GM19023 (cell line): ENCODE measurements at regions not wholly inside any gene's neighbourhood (a gene's known extent, or its start where the extent isn't known, plus 50 kb on each side); places are given as distances from the start of the nearest gene placed in this dataset.
A peak's percentile ranks its signal among the peaks of the same experiment; 100 is the strongest.
"Not testable (repeated sequence)": the region's sequence is repeated elsewhere in the genome, so short reads cannot be mapped to it uniquely, and the experiment has no call there.

Experiments
- ATAC-seq: cut with Tn5 transposase; IDR thresholded peaks from one replicate; pipeline ENCODE4 v1.9.1; 2021; ENCODE audit warnings: mild to moderate bottlenecking, moderate library complexity; ENCODE audit not compliant: unreplicated experiment

DNA sequence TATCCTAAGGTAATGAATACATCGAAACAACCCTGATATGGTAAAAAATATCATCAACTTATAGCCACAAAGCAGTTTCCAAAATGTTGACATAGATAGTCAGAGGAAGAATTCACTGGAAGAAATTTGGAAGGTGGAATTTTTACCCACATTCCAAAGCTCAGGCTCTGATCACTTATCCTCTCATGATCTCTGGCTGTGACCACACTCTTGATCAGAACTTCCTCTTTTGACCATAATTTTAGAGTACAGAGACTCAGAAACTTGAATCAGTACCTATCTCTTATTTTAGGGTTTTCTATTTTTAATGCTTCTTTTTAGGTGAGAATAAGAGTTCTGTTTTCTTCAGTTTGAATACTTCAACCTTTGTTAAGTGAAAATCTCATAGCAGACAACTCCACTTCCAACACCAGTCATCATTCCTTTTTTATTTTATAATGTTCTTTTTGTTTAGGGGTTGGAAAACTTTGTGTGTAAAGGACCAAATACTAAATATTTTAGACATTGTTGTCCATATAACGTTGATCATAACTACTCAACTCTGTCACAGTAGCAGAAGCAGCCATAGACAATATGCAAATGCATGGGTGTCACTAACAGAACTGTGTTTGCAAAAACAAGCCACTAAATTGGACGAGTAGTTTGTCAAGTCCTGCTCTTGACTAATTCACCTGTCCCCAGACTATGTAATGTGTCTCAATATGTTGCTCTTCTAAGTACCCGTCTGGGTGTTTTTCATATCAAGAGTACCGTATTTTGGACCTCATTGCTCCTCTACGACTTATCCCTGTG is 891.6 kb upstream of the CRIM1 start:
- ATAC-seq, result no peak

DNA sequence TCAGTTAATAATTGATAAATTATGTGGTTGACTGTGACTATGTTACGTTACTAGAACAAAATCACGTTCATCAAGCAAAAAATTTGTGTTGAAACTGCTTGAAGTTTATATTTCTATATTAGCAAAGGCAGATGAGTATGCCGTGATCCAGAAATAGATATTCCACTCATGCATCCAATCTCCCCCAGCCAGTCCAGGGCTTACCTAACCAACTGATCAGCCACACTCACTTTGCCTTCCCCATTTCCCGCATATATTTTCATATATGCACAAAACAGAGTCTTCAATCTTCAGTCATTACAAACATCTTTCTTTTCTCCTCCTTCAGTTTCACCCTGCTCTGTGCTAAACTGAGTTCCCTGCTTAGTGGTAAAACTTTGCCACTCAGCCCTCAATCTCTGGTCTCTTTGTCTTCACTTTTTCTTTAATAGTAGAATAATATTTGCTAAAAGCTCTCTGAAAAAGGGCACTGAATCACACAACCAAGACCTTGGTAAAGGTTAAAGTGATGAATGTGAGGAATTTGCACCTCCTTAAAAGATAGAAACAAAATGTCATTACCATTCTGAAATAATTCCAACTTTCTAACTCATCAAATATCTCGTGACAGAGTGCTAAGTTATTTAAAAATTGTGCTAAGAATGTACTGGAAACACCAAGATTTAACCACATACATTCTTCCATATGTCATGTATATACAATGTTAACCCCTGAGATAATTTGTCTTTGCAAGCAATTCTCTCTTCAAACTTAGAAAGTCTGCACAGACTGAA is 893.2 kb upstream of the CRIM1 start:
- ATAC-seq, result no peak

DNA sequence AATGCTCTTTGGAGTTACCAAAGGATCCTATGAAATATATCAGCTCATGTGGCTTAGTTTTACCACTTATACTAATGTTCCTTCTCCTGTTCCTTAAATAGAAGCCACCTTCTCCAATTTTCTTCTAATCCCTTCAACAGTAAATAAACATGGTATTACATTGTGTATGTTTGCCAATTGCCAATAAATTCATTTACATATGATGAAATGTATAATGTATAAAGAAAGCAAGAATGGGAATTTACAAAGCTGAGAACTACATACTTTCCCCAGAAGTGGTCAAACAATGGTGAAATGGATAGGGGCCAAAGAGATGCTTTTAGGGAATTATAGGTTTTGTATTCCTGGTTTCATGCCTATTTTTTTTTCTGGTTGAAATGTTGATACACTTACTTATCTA is 894.2 kb upstream of the CRIM1 start:
- ATAC-seq, result no peak

DNA sequence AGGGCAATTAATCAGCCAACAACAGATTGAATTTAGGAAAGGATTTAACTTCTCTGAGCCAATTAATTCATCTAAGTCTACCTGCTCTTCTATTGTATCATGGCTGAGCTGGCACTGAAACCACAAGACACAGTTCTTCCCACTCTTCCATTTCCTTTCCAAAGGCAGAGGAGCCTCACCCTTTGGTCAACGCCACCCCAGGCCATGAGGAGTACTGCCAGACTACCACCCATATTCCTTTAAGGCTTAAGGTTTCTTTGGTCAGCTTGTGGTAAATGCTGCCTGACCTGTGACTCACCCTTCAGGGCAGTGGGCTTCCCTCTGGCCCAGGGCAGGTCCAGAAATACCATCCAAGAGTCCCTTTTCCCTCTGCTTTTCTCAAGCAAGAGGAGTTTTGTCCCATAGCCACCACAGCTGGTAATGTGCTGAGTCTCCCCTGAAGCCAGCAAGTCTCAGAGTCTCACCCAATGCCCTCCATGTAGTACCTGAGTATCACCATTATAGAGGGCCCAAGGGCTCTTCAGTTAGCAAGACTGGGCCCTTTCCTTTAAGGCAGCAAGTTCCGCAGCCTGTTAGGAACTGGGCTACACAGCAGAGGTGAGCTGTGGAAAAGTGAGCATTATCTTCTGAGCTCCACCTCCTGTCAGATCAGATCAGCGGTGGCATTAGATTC is 900.5 kb upstream of the CRIM1 start:
- no peak for ATAC-seq

DNA sequence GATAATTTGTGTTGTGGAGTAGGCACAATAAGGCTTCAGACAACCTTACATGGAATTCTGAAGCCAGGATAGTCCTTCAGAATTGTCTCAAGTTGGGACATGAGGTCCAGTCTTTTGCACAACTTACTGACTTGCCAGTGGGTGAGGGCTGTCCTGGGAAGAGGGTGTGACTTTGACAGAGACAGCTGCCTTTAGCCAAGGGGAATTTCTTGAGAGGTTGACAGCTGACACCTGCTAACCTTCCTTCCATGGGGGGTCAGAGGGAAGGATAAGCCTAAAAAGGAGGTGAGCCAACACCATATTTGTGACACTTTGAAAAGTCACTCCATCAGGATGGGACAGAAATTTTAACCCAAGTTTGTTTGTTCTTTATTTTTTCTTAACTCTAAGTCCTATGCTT is 907.8 kb upstream of the CRIM1 start:
- ATAC-seq, result no peak

DNA sequence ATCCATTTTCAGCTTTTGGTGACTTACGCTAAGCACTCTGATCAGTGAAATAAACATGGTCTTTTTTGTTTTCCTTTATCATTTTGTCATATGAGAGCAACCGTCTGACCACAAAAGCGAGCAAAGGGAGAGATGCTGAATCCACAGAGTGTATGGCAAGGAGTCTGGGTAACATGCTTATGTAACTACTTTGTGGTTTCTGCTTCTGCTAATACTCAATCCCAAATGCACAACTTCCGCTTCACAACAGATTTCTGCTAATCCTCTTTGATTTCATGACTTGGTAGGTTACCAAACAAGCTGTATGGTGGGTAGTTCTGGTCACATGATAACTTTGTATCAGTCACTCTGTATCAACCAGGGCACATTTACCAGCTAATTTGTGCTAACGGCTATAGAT is 908.4 kb upstream of the CRIM1 start:
- ATAC-seq, result no peak

DNA sequence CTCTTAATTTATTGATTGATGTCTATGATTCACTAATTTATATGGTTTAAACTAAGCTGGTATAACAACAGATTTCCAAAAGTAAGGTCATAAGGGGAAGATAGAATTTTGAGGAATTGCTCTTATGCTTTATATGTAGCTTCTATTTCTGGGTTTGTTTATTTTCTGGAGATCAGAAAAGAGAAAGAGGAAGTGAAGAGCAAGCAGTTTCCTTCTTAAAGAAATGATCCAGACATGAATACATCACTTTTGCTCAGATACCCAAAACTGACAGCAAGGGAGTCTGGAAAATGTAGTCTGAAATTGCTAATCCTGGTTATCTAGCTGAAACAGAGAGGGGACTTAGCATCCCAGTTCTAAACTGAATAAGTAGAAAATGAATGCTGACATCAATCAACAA is 912.5 kb upstream of the CRIM1 start:
- ATAC-seq, result no peak

DNA sequence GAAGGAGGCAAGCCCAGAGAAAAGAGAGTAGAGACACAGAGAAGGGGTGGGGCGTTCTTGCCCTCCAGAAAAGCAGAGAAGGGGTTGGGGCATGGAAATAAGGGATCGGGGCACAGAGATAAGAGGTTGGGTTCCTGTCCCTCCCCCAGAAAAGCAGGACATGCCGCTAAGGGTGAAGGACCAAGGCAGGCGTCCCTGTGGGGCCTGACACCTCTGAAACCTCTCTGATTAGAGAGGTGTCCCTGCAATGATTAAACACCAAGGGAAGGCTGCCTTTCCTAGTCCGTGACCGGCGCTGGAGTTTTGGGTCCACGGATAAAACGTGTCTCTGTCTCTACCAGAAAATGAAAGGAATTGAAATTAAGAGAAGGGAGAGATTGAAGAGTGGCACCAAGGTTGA is 914.0 kb upstream of the CRIM1 start:
- ATAC-seq, result not testable (repeated sequence)

DNA sequence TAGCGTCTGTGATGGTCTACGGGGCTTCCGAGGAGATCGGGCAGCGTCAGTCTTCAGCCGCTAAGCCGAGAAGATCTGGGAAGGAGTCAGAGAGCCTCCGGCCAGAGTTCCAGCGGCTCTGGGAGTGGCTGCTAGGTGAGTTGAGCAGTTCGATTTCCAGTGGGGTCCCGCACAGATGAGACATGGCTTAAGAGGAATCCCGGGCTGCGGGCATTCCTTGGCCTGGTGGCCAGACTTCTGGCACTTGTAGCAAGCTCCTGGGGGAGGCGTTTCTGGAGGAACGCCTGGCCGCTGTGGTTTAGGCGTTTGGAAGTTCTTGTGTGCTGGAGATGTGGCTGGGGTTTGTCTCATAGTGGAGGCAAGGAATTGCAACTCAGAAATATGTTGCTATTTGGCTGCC is 915.3 kb upstream of the CRIM1 start:
- ATAC-seq, result not testable (repeated sequence)

DNA sequence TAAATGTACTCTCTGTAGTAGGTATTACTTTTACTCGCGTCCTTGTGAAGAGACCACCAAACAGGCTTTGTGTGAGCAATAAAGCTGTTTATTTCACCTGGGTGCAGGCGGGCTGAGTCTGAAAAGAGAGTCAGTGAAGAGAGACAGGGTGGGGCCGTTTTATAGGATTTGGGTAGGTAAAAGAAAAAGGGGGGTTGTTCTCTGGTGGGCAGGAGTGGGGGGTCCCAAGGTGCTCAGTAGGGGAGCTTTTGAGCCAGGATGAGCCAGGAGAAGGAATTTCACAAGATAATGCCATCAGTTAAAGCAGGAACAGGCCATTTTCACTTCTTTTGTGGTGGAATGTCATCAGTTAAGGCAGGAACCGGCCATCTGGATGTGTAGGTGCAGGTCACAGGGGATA is 918.7 kb upstream of the CRIM1 start:
- ATAC-seq, result not testable (repeated sequence)

DNA sequence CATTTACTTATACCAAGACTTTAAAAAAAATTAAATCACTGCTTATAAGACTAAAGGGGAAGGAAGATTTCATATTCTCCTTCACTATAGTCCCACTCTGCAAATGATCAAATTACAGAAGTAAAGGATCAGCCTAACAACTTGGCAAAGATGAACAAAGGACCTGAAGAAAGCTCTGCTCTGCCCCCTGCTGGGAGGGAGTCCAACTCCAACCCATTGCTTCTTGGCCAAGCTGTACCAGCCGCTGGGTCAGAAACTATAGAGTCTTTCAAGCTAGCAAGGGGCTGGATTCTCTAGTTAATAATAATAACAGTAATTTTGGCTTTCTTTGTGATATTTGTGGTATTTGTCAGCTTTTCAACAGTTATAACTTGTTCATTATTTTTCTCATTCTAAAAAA is 927.0 kb upstream of the CRIM1 start:
- peak; percentile 74 for ATAC-seq

DNA sequence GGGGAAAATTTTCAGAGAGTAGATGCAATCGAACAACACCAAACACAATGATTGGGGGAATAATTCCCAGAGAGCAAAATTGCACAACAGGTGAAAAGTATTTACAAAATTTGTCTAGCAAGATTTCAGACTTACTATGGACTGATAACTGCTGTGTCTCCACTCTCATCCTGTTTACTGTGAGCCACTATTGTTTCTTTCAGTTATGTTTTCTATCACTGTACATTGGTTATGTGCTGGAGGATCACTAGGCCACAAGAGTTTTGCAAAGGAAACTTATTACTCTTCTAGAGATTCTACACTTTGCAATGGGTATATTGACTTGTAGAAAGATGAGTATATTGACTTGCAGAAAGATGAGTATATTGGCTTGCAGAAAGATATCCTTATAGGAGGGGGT is 934.1 kb upstream of the CRIM1 start:
- no peak for ATAC-seq

DNA sequence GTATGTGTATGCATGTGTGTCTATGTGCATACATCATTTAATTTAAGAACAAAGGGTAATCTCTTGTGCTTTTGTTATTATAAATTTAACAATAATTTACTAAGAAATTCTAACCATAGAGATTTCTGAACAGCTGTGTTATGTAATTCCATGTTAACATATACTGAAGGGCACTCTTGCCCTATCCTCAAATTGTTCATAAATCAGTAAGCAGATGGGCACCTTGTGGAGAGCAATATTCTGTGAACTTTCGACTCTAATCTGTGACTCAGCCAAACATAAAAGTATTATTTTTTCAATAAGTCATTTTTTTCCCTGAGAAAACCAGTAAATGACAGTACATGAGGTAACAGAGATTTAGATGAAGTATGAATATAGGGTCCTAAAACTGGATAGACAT is 938.3 kb upstream of the CRIM1 start:
- ATAC-seq, result no peak

DNA sequence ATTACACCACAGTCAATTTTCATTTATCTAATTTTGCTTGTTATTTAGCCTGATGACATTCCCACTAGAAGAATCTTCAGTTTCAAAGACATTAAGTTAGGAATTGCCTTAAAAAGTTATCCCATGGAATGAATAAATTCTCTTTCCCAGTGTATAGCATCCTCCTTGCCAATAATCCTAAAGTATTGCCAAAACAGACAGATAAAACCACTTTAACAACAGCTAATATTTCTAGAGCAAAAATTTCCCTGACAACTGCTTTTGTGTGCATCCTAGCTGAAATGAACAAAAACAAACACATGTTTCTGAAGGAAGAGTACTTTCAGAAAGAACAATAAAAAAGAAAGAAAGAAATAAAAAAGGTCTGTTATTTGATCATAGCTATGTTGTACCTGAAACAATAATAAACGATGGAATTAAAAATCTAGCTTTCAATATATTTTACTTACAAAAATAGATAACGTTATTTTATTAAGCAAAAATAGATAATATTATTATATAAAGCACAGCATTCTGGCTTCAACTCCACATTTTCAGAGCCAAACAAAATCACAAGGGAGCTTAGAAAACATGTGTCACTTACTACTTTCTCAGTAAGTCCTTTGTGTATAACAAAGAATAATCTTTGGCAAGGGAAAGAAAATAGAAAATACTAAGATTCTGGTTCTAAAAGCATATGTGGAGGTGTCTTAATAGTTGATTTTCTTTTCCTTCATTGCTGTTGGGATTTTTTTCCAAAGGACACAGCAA is 939.0 kb upstream of the CRIM1 start:
- no peak for ATAC-seq

DNA sequence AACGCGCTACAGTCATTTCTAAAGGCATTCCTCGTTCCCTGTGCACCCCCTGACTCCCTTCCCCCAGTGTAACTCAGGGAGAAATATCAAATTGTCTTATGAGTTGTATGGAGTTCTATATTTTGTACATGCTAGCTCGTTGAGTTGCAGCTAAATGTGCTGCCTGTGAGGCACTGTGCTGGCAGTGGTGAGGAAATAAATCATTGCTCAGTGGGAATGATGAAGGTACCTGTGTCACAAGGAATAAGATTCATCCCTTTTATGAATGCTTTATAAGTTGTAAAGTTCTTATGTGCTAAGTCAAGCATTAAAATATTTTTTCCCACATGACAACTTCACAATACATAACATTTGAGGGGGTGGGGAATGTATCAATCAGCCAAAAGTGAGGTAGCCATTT is 939.6 kb upstream of the CRIM1 start:
- ATAC-seq, result no peak

DNA sequence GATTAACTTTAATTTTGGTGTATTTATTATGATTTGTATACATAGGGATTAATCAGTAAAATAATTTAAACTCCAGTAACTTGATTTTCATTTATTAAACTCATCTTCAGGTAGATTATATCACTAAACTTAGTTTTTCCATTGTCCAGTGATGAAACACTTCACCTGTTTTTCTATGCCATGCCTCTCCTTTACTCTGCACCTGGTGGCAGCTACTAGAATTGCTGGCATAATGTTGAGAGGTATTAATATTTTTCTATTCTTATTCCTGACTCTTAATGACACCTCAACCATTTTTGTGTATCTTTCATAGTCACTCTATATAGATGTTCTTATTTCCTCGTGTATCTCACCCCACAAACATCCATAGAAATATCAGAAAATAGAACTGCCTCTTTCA is 940.3 kb upstream of the CRIM1 start:
- ATAC-seq, result no peak

DNA sequence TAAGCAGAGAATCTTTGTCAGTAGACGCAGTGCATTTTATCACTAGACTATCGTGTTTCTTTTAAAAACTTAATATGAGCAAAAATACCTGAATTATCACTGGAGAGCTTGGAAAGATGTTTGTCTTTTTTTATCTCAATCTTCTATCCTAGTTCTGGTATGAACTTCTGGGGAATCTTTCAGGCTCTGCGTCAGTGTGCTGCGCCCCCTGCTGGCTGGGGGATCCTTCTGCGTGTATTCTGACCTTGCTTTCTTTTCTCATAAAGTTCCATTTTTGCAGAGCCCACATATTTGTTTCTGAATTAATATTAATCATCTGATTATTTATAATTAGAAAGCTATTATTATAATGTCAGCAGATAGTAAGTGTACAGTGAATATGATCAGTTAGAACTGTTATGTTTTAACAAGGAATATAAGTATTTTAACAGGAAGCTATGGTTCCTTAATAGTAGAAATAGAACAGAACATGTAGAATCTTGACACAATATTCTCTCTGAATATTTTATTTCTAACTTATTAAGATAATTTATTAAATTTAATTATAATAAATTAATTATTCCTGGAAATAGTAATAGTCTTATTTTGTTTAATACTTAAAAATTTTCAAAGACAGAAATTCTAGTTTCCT is 945.0 kb upstream of the CRIM1 start:
- peak; percentile 69 for ATAC-seq

DNA sequence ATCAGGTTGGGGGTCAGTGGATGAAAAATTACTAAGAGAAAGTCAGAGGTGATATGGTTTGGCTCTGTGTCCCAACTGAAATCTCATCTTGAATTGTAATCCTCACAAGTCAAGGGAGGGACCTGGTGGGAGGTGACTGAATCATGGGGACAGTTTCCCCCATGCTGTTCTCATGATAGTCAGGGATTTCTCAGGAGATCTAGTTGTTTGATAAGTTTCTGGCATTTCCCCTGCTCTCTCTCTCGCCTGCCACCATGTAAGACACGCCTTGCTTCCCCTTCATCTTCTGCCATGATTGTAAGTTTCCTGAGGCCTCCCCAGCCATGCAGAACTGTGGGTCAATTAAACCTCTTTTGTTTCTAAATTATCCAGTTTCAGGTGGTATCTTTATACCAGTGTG is 945.8 kb upstream of the CRIM1 start:
- ATAC-seq, result no peak

DNA sequence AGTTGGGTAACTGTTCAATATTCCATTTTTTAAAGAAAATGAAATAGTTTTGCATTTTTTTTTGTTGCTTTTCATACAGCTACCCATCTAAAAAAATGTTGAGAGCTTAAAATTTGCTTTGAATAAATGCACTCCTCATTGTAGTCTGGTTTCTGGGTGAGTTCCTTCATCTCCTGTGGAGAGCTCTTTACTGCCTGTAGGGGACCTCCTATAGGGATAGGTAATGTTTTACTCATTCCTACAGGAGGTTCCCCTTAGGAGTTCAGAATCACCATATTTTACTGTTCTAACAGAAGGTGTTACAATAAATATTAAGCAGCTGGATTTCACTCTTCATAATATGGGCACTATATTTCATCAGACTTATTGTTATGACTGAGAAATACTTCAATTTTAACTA is 947.3 kb upstream of the CRIM1 start:
- no peak for ATAC-seq

DNA sequence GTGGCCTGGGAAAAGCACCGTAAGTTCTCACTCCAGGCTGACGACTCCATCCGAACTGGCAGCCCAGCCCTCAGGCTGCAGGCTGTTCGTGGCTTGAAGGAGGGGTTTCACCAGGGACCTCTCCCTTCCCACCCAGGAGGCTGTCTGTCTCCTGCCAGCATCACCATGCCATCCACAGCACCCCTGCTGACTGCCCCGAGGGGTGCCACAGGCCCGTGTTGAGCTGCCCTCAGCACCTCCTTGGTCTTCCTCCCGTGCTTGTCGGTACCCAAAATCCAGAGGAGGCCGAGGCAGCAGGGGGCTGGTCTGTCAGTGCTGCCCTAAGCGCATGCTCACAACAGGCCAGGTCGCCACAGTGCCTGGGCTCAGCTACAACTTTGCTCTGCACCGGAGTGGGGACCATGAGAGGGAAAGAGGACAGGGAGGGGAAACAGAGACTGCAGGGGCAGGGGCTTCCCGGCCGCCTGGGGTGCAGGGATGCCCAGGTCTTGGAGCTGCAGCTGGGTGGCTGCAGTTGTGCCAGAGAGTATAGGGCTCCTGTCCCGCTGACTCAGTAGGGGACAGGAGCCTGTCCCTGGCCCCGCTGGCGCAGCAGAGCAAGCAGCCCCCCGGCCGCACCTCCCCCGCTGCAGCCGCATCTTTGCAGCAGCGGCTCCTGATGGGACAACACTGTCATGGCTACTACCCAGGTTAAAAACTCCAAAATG is 963.7 kb upstream of the CRIM1 start:
- no peak for ATAC-seq
